GM18909 (cell line): ENCODE measurements at regions not wholly inside any gene's neighbourhood (a gene's known extent, or its start where the extent isn't known, plus 50 kb on each side); places are given as distances from the start of the nearest gene placed in this dataset.

ENCODE experiments used
- ATAC-seq: cut with Tn5 transposase; IDR thresholded peaks from one replicate; pipeline ENCODE4 v1.9.1; 2021; ENCODE audit warnings: mild to moderate bottlenecking; ENCODE audit not compliant: unreplicated experiment, poor library complexity

- no peak for ATAC-seq
These were observed 157.2 kb upstream of the TMPO start for GRCh38 chr12:98358144-98358543.

GRCh38 chr12:98359856-98360255, 155.5 kb upstream of the TMPO start:
- ATAC-seq: no peak

- ATAC-seq: no peak
These were observed 155.0 kb upstream of the TMPO start for GRCh38 chr12:98360401-98360800.

GRCh38 chr12:98369581-98369980, 145.8 kb upstream of the TMPO start:
- ATAC-seq: no peak

GRCh38 chr12:98370976-98371375, 144.4 kb upstream of the TMPO start:
- no peak for ATAC-seq

GRCh38 chr12:98371419-98371818, 144.0 kb upstream of the TMPO start:
- ATAC-seq: no peak

GRCh38 chr12:98372340-98373024, 142.9 kb upstream of the TMPO start:
- no peak for ATAC-seq

GRCh38 chr12:98373025-98373554, 142.3 kb upstream of the TMPO start:
- peak; percentile 46 for ATAC-seq

- ATAC-seq: peak; percentile 49
These were observed 141.4 kb upstream of the TMPO start for GRCh38 chr12:98374007-98374406.

GRCh38 chr12:98379106-98379505, 136.3 kb upstream of the TMPO start:
- ATAC-seq: no peak

GRCh38 chr12:98385641-98386040, 129.7 kb upstream of the TMPO start:
- no peak for ATAC-seq

- ATAC-seq: no peak
These were observed 127.9 kb upstream of the TMPO start for GRCh38 chr12:98387444-98387843.

- ATAC-seq: no peak
These were observed 127.3 kb upstream of the TMPO start for GRCh38 chr12:98388126-98388525.

- ATAC-seq: no peak
These were observed 125.8 kb upstream of the TMPO start for GRCh38 chr12:98389593-98389992.

- ATAC-seq: peak; percentile 81
These were observed 117.9 kb upstream of the TMPO start for GRCh38 chr12:98397323-98398105.

- ATAC-seq: peak; percentile 38
These were observed 115.9 kb upstream of the TMPO start for GRCh38 chr12:98399532-98399931.

- ATAC-seq: peak; percentile 46
These were observed 114.0 kb upstream of the TMPO start for GRCh38 chr12:98401427-98401826.

- no peak for ATAC-seq
These were observed 113.3 kb upstream of the TMPO start for GRCh38 chr12:98402091-98402490.

GRCh38 chr12:98402671-98403070, 112.7 kb upstream of the TMPO start:
- ATAC-seq: no peak

GRCh38 chr12:98403385-98403784, 112.0 kb upstream of the TMPO start:
- ATAC-seq: peak; percentile 30

- no peak for ATAC-seq
These were observed 111.5 kb upstream of the TMPO start for GRCh38 chr12:98403936-98404335.
